ENCODE measurements at regions not wholly inside any gene's neighbourhood (a gene's known extent, or its start where the extent isn't known, plus 50 kb on each side); places are given as distances from the start of the nearest gene placed in this dataset.

DNA sequence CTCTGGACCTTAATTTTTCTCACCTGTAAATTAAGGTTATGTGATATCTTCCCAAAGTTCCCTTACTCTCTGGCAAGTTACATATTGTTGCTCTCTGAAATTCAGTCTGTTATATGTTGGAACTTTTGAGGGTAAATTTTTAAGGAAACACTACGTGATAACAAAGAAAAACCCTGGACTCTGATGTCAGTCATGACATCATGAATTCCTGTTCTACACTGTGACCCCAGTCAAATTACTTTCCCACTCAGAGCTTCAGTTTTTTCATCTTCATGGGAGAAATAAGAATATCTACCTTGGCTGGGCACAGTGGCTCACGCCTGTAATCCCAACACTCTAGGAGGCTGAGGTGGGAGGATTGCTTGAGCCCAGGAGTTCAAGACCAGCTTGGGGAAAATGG lies 164.6 kb upstream of the RALGAPA2 start:
- DNase-seq (ENCODE audit: low spot score): no peak

GRCh38 chr20:20875716-20876115 lies 163.3 kb upstream of the RALGAPA2 start:
- DNase-seq (ENCODE audit: low spot score): no peak

DNA sequence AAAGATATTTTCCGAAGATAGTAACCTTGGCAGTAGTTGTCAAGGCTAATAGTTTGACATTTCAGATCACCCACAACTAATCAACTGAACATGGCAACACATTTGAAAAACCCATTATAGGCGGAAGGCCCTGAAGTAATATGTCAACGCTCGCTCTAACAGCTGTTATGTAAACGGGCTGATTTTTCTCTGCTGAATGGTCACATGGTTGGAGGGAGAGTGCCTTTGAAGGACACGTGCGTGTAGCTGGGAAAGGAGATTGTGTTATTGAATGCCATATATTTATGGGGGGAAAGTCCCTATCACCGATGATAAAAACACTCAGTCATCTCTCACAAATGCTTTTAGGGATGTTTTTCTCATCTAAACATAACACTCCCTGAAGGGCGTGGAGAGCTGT lies 160.0 kb upstream of the RALGAPA2 start:
- DNase-seq (ENCODE audit: low spot score): no peak

- no peak for DNase-seq (ENCODE audit: low spot score)
Measured at GRCh38 chr20:20869161-20869775, 156.8 kb upstream of the RALGAPA2 start.

- no peak for DNase-seq (ENCODE audit: low spot score)
Measured at GRCh38 chr20:20864351-20865096, 152.1 kb upstream of the RALGAPA2 start.

DNA sequence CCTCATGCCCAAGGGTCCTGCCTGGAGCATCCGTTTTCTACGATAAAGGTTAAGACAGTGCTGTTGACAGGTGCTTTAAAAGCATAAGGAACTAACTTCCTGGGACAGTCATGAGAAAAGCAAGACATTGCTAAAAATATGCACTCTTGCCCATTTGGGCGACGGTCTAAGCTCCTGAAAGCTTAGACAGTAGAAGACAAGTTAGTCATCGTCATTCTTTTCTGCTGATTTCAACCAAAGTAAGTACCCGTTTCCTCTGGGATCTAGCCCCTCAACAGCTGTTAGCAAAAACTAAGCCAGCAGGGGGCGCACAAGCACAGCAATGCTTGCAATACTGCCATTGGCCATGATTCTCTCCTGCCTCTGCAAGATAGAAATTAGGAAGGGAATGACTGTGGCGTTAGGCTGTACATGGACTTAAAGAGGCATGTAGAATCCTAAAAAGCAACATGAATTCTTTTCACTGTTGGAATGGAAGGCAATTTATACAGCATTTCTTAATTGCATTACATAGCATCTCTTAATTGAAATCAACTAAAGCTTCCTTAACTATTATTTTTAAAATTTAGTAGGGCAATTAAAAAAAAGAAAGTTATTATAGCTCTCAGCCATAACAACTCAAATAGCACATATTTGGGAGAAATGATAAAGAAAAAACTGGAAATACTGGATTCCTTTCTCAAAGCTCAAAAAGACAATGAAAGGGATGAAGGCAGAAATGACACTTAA lies 147.8 kb upstream of the RALGAPA2 start:
- DNase-seq (ENCODE audit: low spot score): peak; percentile 85

GRCh38 chr20:20859510-20859909 lies 147.1 kb upstream of the RALGAPA2 start:
- no peak for DNase-seq (ENCODE audit: low spot score)

- DNase-seq (ENCODE audit: low spot score): no peak
Measured at GRCh38 chr20:20856956-20857355, 144.5 kb upstream of the RALGAPA2 start.

GRCh38 chr20:20856306-20856705 lies 143.9 kb upstream of the RALGAPA2 start:
- DNase-seq (ENCODE audit: low spot score): no peak

DNA sequence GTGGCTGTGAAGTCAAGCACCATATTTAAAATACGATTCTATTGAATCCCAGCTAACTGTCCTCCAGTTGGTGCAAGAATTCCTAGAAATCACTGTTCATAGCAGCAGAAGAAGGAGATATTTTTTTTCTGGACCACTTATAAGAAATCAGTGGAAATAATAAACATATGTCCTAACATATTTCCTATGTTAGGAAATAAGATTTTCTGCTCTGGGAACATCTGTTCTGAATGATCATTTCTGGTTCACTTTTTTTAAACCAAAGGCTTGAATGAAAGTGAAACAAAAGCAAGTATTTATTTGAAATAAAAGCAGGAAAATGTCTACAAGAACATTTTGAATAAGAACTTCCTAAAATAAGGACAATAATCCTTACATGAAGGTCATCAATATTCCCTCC lies 138.9 kb upstream of the RALGAPA2 start:
- DNase-seq (ENCODE audit: low spot score): no peak

DNA sequence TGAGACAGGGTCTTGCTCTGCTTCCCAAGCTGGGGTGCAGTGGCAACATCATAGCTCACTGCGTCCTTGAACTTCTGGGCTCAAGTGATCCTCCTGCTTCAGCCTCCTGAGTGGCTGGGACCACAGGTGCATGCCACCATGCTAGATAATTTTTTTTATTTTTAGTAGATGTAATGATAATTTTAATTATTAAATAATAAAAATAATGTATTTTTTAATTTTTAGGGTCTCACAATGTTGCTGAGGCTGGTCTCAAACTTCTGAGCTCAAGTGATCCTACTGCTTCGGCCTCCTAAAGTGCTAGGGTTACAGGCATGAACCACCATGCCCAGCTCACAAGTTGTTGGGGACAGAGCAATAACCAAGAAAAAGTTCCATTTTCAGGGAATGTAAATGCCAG lies 138.0 kb upstream of the RALGAPA2 start:
- no peak for DNase-seq (ENCODE audit: low spot score)

- no peak for DNase-seq (ENCODE audit: low spot score)
Measured at GRCh38 chr20:20849161-20849560, 136.7 kb upstream of the RALGAPA2 start.

- DNase-seq (ENCODE audit: low spot score): no peak
Measured at GRCh38 chr20:20847814-20848213, 135.4 kb upstream of the RALGAPA2 start.

DNA sequence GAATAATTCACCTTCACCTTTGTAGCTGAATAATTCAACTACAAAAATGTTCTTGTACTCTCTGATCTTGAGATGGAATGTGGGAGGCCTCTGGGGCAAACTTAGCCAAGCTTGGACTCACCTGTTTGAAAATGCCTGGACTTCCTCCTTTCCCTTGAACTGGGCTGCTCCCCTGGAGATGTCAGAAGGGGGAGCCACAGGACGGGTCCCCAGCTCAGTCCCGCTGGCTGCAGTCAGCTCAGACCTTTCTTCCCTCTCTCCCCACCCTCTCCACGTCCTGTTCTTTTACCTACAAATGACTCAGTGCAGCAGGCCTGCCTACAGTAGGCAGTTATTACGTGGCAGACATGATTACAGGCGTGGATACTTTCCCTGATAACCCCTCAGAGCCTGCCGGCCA lies 131.5 kb upstream of the RALGAPA2 start:
- DNase-seq (ENCODE audit: low spot score): no peak

DNA sequence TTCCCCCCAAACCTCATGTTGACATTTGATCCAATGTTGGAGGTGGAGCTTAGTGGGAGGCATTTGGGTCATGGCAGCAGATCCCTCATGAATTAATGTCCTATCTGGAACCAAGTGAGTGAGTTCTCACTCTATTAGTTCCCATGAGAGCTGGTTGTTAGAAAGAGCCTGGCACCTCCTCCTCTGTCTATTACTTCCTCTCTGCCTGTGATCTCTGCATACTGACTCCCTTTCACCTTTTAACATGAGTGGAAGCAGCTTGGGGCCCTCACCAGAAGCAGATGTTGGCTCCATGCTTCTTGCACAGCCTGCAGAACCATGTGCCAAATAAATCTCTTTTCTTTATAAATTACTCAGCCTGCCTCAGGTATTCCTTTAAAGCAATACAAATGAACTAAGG lies 127.3 kb upstream of the RALGAPA2 start:
- no peak for DNase-seq (ENCODE audit: low spot score)

GRCh38 chr20:20837574-20838021 lies 125.2 kb upstream of the RALGAPA2 start:
- peak; percentile 44 for DNase-seq (ENCODE audit: low spot score)

- no peak for DNase-seq (ENCODE audit: low spot score)
Measured at GRCh38 chr20:20836836-20837235, 124.4 kb upstream of the RALGAPA2 start.

GRCh38 chr20:20835897-20836296 lies 123.5 kb upstream of the RALGAPA2 start:
- no peak for DNase-seq (ENCODE audit: low spot score)

DNA sequence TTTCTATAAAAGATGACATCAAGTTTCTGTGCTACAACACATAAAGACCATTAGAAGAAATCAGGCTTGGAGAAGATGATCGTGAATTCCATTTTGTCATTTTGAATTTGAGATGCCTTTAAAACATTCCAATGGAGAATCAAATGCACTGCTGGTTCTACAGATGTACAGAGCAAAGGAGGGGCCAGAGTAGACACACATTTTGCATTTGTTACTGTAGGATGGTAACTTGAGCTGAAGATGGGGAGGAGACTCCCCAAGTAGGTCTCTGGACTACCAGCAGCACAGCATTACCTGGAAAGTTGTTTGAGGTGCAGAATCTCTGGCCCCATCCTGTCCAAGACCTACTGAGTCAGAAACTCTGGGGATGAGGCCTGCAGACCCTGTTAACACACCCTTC lies 121.6 kb upstream of the RALGAPA2 start:
- no peak for DNase-seq (ENCODE audit: low spot score)

DNA sequence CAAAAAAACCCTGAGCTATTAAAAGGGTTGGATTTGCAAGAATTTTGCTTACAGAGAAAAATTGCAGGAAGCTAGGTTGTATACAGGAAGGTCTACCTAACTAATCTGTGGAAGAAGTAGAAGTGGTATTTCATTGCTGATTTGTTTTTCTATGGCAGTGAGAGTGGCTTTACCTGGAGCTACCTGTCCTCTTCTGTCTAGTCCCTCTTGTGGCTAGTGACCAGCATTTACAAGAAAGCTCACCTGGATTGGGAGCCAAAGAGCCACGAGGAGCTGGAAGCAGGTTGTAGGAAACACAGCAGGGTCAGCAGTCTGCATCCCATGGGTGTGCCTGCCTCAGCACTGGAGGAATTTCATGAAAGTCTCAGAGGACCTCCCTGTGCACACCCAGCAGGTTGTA lies 120.3 kb upstream of the RALGAPA2 start:
- DNase-seq (ENCODE audit: low spot score): no peak

- no peak for DNase-seq (ENCODE audit: low spot score)
Measured at GRCh38 chr20:20831794-20832193, 119.3 kb upstream of the RALGAPA2 start.

DNA sequence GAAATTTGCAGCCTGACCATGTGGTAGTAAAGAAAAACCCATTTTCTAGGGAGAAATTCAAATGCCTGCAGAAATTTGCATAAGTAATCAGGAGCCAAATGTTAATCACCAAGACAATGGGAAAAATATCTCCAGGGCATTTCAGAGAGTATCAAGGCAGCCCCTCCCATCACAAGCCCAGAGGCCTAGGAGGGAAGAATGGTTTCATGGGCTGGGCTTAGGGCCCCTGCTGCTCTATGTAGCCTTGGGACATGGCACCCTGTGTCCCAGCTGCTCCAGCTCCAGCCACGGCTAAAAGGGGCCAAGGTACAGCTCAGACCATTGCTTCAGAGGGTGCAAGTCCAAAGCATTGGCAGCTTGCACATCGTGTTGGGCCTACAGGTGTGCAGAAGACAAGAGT lies 117.2 kb upstream of the RALGAPA2 start:
- DNase-seq (ENCODE audit: low spot score): no peak

GRCh38 chr20:20827992-20828597 lies 115.7 kb upstream of the RALGAPA2 start:
- no peak for DNase-seq (ENCODE audit: low spot score)
